NCI-H2107 (cell line): ENCODE measurements at regions not wholly inside any gene's neighbourhood (a gene's known extent, or its start where the extent isn't known, plus 50 kb on each side); places are given as distances from the start of the nearest gene placed in this dataset.

Experiments used
- DNase-seq: peaks from one replicate; lab custom pipeline; 2025; lab: John Stamatoyannopoulos, UW

DNA sequence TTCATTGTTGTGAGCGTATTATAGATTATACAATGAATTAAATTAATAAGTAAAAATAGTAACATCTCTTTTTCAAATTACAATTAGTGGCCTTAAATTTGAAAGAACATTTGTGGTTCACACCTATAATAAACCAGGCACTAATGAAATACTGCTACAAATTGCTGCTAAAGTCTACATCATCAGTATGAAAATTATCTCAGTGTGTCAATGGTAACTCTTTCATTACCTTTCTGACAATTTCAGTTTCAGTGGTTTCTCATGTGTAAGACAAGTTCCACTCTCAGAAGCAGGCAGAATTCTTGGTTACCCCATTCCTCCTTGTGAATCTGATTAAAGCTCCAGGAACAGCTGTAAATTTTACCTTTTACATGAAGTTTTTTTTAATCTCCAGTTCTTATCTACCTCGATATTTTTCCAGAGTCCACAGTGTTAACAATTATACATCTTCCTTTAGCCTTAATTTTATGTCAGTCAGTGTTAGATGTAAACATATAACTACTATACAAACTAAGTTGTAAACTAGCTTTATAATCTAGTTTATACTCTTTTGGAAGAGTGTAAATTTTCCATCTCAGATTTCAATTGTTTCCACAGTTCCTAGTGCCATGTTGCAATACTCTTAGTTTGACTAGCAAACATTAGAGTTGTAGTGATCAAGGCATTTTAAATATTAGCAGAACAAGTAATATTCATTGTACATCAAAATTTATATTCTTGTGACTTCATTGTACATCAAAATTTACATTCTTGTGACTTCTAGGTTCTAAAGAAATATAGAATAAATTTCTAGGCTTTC is 1038.4 kb downstream of the EPHA7 start:
- DNase-seq = no peak

DNA sequence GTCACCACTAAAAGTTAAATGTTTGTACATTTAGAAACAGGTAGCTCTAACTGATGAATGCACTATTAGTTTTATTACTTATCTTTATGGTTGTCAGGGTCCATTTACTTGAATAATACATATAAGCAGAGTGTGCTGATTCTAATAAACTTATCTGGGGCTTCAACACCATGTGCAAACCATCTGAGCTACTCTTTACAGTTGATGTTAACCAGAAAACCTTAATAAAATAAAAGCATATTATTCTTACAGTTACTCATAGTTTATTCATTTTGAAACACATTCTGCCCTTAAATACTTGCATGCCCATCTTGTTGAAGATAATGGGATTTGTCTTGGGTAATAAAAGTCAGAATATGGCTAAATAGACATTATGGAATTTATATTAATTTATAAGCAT is 1042.2 kb downstream of the EPHA7 start:
- no peak for DNase-seq

DNA sequence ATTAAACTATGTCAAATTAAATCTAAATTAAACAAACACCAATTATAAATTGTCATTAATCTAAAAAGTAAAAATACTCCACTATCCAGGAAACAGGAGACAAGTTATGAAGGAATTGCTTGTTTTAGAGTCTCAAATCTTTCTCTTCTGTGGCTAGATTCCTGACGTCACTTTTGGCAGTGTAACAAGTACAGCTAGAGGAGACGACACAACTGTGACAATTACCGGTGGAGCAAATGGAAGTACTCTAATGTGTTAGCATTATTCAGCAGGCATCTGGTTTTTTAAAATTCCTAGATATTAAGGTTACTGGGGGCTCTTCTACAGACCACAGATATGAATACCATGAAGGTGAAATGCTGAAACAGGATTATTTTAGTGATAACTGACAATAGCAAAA is 1042.7 kb downstream of the EPHA7 start:
- no peak for DNase-seq

DNA sequence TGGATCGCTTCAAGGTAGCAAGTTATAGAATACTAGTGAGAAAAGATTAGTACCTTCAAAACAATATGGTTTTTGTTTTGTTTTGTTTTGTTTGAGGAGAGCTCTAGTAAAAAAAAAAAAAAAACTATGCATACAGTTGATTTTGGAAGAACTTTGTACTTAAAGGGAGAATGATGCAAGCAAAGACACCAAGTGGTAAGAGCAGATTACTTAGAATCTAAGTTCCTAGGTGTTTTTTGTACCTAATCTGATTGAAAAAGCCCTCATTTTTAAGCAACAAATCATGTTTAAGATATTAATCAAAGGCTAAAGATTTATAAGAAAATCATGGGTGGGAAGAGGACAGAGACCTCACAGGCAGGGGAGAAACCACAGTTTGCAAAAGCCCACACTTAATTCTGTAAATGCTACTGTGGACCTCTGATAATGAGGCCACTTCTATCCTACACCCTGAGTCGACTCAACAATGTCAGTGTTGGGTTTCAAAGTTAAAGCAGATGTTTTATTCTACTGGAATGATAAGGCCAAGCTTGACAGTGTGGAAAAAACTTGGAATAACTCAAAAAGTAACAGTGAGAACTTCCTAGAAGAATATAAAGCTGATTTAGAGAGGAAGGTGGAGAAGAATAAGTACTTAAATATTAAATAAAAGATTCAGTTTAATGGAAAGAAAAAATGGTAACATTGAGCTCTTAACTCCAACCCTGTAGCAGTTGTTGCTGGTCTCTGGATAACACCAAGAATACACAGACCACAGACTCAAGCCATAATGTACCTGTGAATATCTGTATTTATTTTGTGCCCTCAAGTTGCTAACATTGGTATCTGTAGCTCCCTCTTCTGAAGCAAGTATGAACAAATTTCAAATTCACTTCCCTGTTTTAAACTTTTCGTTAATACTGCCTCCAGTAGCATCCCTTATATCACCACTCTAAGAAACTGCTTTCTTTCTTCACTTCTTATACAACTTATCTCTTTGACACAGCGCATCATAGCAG is 1047.8 kb downstream of the EPHA7 start:
- DNase-seq = no peak

DNA sequence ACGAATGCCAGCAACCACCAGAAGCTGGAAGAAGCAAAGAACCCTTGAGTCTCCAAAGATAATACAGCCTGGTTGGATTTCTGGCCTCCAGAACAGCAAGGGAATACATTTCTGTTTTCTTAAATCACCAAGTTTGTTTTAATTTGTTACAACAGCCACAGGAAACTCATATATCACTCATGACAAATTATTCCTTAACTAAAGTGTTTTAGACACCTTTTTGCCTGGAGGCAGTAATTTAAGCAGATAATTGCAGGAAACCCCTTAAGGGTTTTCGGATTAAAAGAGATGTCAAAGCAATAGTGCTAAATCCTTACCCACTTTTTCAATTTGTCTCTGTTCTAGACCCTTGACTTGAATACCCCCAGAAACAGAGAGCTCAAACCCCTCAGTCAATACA is 1050.0 kb downstream of the EPHA7 start:
- DNase-seq = no peak

DNA sequence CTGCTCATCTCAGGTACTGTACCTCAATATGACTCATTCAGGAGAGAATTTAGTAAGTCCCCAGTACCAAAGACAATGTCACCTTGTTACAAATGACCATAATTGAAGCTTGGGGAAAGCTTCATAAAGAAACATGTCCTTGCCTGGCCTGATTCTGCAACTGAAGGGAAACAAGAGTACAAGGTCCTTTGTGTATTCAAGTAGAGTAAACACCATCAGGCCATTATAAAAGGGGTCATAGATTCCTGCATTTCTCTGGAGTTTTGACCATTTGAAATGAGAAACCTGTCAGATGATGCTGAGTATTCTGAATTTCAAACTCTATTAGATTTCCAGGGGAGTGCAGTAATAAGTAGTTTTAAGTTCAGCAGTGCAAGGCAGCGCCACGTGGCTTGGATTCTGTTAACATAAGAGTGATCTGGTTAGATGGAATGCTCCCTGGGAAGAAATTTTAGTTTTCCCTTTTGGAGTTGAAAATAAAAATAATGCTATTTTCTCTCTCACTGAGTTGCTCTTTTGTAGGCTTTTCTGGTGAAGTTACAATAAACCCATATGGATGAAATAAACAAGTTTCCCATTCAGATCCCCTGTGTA is 1054.3 kb downstream of the EPHA7 start:
- no peak for DNase-seq

DNA sequence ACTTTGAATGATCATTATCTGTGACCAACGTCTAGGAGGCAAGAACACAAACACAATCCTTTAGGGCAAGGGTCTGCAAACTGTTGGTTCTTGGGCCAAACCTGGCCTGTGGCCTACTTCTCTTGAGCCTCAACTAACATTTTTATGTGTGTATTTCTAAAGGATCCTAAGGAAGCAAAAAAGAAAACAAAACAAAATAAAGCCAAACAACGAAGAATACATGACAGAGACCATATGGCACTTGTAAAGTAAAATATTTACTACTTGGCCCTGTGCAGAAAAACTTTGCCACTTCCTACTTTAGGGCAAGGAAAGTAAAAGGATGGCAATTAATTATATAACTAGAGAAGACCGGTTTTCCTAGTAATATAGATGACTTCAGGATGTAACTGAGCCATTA is 1056.2 kb downstream of the EPHA7 start:
- DNase-seq = no peak

DNA sequence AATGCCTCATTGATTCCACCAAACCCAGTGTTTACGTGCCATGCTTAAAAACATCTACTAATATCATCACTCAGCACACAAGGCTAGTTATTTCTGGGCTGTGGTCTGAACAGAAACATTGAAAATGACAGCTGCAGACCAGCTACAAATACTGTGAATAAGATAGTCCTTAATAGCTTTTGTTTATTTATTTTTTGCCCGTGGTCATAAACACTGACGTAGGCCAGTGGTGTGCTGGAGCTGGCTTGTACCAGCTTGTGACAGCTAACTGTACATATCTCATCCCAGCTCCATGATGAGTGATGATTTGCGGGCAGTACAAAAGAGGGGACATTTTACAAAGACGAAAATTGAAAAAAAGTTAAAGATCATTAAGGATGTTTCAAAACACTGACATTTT is 1057.0 kb downstream of the EPHA7 start:
- DNase-seq = no peak

DNA sequence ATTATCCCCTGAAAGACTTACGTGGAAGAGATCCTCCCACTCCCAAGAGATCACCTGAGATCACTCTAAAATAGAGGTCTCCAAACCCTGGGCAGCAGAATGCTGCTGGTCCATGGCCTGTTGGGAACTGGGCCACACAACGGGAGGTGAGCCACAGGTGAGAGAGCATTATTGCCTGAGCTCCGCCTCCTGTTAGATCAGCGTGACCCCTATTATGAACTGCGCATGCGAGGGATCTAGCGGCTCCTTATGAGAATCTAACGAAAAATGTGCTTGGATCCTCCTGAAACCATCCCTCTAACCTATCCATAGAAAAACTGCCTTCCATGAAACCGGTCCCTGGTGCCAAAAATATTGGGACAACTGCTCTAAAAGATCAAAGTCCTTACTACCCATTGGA is 1057.4 kb downstream of the EPHA7 start:
- DNase-seq = no peak

DNA sequence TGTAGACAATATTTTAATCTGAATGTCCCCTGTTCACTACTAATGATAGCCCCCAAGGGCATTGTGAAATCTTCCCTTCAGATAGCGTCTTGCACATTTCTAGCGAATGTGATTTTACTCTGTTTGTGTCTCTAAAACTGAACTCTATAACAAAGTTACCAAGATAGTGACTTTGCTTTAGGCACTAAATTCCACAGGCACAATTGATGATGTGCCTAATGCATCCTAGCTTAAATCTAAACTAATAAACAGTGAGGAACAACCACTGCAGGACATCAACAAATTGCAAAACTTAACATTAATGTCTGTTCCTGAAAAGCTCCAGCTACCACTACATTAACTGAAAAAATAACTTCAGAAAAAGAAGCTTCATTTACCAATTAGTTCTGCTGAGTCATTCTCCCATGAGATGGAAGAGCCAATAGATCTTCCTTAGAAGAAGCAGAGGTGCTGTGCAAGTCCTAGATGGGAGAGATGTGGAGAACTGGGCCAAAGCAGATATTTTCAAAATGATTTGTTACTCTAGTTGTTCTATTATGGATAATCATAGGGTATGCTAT is 1065.0 kb downstream of the EPHA7 start:
- no peak for DNase-seq

DNA sequence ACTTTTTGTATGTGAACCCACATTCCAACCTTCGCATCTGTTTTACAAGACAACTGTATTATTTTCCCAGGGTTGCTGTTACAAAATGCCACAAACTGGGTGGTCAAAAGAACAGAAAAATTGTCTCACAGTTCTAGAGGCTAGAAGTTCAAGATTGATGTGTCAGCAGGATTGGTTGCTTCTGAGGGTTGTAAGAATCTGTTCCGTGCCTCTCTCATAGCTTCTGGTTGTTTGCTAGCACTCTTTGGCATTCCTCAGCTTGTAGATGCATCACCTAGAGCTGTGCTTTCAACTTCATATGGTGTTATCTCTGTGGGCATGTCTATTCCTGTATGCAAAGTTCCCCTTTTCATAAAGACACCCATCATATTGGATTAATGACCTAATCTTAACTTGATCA is 1067.2 kb downstream of the EPHA7 start:
- DNase-seq = no peak

DNA sequence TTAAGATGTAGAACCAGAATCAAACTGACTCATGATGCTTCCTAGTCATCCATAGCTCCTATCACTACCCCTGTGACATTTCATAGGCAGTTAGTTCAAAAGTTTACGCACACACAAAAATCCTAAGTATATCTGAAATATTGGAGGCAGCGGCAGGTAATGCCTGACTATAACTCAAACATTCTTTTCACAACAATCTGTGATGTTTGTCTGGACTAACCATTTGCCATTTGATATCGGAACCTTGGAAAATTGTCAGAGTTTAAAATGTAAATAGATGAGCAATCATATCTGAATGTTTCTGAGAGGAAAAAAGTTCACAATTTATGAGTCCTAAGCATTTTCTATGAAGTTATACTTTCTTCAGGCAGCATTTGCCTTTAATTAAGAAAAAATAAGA is 1078.2 kb downstream of the EPHA7 start:
- no peak for DNase-seq

DNA sequence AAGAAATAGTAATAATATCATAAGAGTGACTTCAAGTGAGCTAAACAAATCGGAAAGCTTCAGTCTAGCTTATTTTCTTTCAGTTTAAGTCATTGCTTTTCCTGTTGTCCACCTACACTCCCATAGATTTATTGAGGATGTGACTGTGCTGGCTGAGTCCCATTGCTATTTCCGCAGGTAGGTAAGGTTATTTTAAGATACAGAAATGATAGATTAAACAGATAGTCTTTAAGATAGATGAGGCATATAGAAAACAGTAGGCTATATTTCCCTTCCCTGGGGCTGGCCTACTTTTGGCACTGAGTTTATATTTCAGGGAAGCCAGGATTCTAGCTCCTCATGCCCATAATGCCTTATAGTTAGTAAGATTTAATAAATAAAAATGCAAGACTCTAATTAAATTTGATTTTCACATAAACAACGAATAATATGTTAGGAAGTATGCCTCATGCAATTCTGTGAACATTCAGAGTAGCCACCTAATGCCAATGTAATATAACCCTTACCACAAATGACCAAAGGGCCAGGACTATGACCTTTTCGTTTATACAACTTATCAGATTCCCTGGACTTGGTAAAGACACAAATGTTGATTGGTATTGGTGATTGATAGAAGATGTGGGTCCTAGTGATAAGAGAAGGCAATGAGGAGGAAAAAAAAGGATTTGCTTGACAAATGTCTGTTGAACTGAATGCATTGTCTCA is 1079.3 kb downstream of the EPHA7 start:
- DNase-seq = no peak

DNA sequence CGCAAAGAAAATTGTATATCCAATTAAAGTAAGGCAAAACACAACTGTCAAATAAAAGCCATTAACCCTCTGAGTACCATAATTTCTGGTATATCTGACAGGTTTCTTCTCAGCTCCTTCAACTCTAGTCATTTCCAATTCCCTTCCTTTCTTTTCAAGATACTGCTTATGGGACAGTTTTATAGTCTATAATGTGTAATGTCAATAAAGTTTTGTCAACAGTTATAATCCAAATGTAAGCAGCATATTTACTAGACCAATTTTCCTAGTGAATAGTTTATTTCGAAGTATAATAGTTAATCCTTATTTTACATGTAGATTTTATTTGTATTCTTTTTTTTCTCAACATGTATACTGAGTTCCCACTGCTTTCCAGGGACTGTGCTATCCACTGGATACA is 1081.8 kb downstream of the EPHA7 start:
- no peak for DNase-seq

DNA sequence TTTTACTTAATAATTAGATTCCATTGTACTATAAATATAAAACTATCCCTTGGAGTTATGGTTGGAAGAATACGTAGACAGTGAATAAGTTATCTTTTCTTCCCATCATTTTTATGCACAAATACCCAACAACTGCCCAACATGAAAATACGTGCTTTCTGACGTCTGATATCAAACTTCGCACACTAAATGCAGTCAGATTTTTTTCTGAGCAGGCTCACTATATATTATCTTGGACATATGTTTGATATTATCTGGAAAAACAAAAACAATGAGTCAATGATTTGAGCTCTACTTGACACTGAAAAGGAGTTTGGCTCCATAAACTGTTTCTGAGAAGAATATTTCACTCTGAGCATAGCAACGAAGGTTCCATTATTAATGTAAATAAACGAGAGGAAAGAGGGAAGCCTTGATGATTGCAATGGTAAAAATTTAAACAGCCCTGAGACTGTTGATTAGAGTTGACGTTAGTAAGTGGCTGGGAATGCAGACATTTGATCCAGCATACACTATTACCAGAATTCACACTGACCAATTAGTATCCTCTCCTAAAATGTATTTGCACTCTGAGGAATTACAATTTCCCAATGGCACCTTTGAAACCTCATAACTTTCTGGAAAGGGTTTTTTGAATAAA is 1090.0 kb downstream of the EPHA7 start:
- no peak for DNase-seq

DNA sequence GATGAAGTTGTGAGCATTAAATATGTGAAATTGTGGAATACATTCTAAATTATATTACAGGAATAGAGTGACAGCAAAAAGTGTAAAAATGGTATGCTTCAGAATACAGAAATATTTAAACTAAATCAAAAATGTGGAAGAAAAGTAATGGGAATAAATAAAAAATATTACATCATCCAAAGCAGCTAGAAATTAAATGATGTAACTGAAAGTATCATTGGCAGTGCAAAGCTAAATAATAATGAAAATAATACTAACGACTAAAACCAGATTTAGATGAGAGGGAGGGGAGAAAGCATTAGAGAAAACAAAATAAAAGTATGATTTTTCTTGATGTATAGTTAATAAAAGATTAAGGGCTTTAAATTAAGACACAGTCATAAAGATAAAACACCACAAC is 1104.0 kb downstream of the EPHA7 start:
- DNase-seq = no peak

DNA sequence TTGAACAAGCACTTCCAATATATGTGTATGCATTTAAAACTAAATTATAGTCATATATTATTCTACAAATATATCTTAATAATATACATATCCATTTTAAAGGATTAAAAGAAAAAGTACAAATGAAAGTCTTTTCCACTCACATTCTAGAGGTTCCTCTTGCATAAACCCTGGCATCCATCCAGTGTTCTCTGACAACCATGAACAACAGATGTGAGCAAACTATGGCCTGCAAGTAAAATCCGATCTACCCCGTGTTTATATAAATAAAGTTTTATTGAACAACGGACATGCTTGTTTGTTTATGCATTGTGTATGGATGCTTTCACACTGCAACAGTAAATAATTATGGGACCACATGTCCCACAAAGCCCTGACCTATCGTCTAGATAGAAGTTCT is 1122.3 kb downstream of the EPHA7 start:
- DNase-seq = no peak

DNA sequence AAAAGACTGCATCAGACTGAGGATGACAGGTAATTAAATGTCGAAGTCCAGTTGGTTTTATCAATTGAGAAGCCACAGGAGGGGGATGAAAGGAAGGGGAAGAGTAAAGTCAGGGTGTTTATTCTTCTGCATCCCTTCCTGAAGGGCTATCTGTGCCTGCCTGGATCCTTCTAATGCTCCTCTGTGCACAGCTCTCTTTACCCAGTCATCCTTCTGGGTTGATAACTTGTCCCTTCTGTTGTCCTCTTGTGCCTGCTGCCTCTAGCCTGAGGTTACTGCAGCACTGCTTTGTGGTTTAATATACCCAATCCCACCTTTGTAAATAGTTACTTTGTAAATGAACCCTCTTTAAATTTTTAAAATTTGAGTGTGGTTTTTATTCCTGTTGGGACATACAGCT is 1127.3 kb downstream of the EPHA7 start:
- DNase-seq = no peak

DNA sequence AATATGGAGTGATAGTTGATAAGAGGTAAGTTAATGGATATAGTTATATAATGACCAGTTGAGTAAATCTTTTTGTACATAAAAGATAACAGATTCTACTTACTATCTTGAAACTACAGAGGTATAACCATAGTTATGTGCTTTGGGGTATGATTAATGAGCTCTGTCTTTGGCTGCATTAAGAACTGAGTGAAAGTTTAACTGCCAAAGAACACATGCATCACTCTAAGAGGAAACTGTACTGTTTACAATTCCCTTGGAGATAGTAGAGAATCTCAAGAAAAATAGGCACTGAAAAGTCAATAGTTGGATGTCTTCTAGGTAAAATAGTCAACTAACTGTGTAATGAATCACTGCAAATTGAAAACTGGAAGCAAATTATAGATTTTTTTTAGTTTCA is 1129.5 kb downstream of the EPHA7 start:
- DNase-seq = no peak

DNA sequence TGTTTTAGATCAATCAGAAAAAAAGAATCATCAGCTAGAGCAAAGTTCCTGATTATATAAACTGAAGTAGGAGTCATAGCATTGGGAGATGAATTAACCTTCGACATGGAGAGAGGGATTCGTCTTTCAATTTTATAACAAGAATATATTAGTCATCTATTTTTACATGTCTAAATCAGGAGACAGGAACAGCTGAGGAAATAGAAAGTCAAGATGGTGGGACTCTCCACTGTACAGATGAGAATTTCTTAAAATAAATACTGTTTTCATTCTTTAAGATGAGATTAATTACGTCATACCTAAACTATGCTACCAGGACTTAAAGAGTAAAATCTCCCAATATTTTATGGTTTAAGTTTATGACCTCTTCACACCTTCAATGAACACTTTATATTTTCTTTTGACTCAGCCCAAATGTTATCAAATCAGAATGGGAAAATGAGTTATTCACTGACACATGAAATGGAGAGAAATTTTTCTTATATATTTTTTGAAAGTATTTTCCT is 1137.7 kb downstream of the EPHA7 start:
- no peak for DNase-seq

DNA sequence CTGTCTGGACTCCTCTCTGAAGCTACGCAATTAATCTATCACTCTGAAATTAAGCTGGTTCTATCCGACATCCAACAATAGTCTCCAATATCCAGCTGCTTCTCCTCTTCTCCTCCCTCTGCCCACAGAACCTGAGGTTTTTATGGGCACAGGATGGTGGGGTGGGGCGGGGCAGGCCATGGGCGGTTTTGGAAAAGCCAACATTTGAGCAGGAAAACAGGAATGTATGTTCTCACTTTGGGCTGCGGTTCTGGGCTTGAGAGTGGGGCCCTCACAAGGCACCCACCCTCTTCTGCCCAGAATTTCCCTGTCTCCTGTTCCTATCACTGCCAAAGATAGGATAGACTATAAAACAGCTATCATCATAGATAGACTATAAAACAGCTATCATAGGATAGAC is 1144.2 kb downstream of the EPHA7 start:
- no peak for DNase-seq
